ENCODE measurements at regions not wholly inside any gene's neighbourhood (a gene's known extent, or its start where the extent isn't known, plus 50 kb on each side); places are given as distances from the start of the nearest gene placed in this dataset.
"Not testable (repeated sequence)": the region's sequence is repeated elsewhere in the genome, so short reads cannot be mapped to it uniquely, and the experiment has no call there.

- DNase-seq = no peak
Measured at GRCh38 chr1:67530071-67530470, 99.9 kb upstream of the SERBP1 start.

- peak in 1 of 2 donors; percentile 39 for DNase-seq
Measured at GRCh38 chr1:67532452-67533216, 102.4 kb upstream of the SERBP1 start.

DNA sequence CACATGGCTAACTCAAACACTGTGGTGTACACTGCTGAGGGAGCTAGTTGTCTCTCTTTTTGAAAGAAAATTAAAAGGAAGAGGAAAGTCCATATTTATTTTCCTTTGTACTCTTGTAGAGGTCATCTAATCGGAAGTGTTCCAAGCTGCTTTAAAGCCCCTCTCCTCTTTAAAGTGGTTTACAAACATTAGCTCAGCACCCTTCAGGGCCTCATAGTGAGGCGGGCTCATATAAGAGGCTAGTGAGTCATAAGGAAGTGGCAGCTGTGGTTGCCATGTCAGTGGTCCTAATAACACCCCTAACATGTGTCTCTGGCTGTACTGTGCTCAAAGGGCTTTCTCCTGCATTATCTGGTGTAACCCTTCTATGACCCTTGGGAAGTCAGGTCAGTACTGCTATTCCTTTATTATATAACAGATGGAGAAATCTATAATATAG is 104.4 kb upstream of the SERBP1 start:
- no peak for DNase-seq

- DNase-seq = peak; percentile 9 to 31
Measured at GRCh38 chr1:67535474-67535873, 105.3 kb upstream of the SERBP1 start.

- no peak for DNase-seq
Measured at GRCh38 chr1:67536957-67537666, 106.9 kb upstream of the SERBP1 start.

GRCh38 chr1:67537667-67538018 is 107.4 kb upstream of the SERBP1 start:
- no peak for DNase-seq

DNA sequence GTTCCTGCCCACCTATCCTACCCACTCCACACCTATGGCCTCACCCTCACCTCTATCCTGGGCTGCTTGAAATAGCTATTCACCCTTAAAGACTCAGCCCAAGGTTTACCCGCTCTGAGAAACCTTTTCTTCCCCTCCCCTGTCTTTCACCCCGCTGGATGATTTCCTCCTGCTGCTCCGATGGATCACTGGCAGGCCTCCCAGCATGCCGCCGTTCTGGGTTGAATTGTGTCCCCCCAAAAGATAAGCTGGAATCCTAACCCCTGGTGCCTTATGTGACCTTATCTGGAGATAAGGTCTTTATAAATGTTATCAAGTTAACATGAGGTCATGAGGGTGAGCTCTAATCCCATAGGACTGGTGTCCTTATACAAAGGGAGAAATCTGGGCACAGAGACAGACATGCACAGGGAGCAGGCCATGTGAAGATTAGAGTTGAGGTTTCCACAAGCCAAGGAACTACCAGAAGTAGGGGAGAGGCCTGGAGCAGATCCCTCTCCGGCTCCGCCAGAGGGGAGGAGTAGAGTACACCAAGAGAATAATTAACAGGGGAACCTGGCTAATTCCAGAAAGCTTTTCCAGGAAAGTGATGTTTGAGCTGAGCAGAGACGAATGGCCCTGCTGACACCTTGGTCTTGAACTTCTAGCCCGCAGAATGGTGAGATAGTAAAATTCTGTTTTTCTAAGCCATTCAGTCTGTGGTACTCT is 110.0 kb upstream of the SERBP1 start:
- DNase-seq = no peak

DNA sequence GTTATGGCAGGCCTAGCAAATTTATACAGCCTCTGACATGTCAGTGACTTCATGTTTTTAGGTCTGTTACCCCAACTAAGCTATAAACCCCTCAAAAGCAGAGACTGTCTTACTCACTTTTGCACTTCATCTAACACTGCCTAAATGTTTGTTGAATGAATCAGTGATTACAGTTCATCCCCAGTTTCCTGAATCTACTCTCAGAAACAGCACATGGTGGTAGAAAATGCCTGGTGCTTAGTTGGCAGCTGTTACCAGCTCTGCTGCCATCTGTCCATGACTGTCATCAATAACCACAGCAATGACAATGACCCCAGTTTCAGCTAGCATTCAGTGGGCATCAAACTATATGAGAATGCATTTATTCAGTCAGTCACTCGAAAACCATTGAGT is 110.5 kb upstream of the SERBP1 start:
- DNase-seq = no peak

GRCh38 chr1:67542747-67543146 is 112.5 kb upstream of the SERBP1 start:
- no peak for DNase-seq

DNA sequence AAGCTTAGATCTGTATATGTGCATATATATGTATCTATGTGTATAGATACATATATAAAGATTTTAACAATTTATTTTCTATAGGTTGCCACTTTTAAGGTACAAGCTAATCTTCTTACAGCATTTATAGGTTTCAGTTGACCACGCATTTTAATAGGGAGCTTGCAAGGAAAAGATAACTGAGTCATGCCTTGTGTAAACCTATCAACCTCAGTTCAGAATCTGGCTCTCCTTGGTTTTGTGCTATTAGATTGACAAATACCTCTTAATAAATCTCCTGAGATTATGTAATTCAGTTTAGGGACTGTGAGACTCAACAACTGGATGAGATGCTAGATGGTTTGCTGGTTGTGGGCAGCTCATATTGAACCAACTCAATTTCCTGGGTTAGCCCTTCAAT is 114.7 kb upstream of the SERBP1 start:
- no peak for DNase-seq

- DNase-seq = no peak
Measured at GRCh38 chr1:67545364-67545763, 115.2 kb upstream of the SERBP1 start.

DNA sequence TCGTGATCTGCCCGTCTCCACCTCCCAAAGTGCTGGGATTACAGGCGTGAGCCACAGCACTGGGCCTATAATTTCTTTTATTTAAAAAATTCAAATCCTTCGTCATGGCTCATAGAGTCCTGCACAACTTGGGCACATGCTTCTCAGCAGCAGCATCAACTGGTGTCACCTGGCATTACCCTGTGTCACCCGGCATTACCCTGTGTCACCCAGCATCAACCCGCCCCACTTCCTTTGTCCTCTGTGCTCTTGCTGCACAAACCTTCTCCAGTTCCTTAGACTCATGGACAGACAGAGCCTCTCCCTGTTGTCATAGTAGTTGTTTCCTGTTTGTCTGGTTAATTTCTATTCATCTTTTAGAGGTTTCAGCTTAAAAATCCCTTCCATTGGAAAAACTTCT is 121.2 kb upstream of the SERBP1 start:
- no peak for DNase-seq

DNA sequence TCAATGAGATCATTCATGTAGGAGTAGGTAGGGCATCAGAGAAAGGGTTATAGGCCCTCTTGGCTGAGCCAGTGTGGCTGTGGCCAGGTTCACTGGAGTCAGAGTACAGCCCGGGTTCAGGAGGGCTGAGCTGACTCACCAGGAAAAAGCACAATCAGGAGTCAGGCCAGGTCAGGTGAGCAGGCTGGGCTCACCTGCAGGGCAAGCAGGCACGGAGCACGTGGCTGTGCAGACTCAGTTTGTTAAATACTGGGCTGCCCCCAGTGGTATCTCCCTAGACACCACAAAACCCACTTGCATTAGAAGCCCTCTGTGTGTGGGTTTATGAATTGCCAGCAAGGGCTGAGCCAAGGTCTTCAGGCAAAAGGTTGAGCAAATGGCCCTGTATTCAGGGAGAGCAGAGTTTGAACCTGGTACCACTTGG is 122.1 kb upstream of the SERBP1 start:
- DNase-seq = no peak

DNA sequence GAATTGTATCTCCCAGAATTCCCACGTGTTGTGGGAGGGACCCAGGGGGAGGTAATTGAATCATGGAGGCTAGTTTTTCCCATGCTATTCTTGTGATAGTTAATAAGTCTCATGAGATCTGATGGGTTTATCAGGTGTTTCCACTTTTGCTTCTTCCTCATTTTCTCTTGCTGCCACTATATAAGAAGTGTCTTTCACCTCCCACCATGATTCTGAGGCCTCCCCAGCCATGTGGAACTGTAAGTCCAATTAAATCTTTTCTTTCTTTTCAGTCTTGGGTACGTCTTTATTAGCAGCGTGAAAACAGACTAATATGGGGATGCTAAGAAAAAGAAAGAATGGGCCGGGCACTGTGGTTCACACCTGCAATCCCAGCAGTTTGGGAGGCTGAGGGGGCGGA is 124.0 kb upstream of the SERBP1 start:
- not testable (repeated sequence) for DNase-seq

DNA sequence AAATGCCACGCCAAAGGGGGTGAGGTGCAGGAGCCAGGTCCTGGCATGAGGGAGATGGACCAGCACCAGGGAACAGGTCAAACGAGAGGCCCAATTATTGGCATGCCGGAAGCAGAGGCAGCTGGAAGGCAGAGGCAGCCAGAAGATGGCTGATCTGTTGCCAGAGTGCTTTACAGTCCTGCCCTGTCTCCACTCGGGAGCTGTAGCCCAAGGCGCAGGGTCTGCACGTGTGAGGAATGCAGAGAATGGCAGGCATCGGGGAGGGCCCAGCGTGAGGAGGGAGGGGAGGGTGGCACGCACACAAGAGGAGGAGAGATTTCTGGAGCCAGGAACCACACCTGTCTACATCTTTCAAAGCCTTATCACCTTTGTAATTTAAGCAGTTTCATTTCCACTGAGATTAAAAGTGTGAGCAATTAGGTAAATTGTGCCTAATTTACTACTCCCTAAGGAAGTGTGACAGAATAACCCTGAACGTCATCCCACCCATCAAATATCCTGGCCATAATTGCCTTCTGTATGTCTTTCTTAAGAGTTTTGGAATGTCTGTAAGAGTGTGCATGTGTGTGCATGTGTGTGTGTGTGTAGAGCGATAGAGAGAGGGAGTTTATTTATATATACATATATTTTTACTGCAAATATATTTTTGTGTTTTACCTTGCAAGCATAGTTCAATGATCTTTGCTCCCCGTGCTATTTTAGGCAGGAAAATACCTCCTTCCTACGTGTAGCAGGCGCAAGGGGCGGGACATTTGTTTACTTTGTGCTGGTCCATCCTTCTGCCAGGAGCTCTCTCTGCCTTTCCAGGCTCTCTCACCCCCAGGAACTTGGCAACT is 125.5 kb upstream of the SERBP1 start:
- no peak for DNase-seq

DNA sequence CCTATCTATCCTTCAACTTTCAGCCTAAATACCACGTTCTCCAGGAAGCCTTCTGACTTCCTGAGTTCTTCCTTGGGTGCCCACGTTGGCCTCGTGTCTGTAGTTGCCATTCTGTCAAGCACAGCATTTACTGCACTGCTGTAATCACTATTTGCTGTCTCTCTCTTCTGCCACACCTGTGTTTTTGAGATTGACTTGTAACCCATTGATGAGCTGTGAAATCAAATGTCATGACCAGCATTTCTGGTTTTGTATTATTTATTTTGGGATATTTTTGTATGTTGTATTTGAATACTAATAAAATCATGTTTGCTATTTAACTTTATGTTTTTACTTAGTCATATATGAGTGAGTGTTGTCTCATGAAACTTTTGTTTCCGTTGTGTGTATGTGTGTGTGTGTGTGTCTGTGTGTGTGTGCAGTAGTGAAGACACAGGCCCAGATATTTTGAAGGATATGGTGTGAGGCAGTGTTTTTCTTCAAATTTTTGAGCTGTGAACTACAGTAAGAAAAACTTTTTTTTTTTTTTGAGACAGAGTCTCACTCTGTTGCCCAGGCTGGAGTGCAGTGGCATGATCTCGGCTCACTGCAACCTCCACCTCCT is 126.2 kb upstream of the SERBP1 start:
- DNase-seq = no peak

GRCh38 chr1:67557696-67558448 is 127.1 kb upstream of the GADD45A start:
- DNase-seq = no peak

- no peak for DNase-seq
Measured at GRCh38 chr1:67558449-67559193, 126.4 kb upstream of the GADD45A start.

GRCh38 chr1:67559222-67559700 is 125.7 kb upstream of the GADD45A start:
- DNase-seq = no peak

DNA sequence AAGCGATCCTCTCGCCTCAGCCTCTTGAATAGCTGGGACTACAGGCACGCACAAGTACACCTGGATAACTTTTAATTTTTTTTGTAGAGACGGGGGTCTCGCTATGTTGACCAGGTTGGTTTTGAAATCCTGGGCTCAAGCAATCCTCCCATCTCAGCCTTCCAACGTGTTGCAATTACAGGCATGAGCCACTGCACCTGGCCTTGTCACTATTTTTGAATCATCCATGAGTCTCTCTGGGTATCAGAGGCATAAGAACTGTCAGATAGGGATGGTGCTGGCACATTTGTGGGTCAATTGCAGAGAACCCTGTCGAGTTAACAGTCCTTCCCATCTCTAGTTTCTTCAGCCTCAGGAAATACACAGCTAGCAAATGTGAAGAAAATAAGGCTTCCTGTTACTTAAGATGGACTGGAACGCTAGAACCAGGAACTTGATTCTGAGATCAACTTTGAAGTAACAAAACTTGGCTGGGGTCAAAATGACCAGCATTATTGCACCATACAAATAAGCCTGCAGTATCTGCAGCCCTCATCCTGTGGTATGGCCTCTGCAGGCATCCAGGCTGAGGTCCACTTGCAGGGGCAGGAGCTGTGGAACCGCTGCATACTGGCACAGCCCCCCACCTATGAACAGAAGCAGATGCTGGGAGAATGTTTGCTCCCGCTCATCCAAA is 124.3 kb upstream of the GADD45A start:
- DNase-seq = no peak
